ENCODE measurements at regions not wholly inside any gene's neighbourhood (a gene's known extent, or its start where the extent isn't known, plus 50 kb on each side); places are given as distances from the start of the nearest gene placed in this dataset.

- Histone ChIP-seq H3K4me3 (no peak overlapping the region), H3K4me1 (ENCODE audit: low read depth) (no peaks in the 10 kb centered on the region), H3K9me3 (no peaks in the 10 kb centered on the region), H3K36me3 (ENCODE audit: low read depth) (no peaks in the 10 kb centered on the region)
- intact Hi-C loops (cut with DNase I, micrococcal nuclease), result no loop called here
- DNase-seq (no peak), ATAC-seq (no peak)
- no peak for TF ChIP-seq CTCF (IDR thresholded peaks at IDR 0.05)
These were observed 75.2 kb upstream of the CPEB4 start for GRCh38 chr5:173812811-173813550.

- ATAC-seq (no peak), DNase-seq (no peak)
- no peaks in the 10 kb centered on the region for H3K4me1 ChIP-seq (ENCODE audit: low read depth)
- no peak overlapping the region for H3K4me3 ChIP-seq
- no peak for TF ChIP-seq CTCF (IDR thresholded peaks at IDR 0.05)
- H3K36me3 ChIP-seq (ENCODE audit: low read depth), result no peaks in the 10 kb centered on the region
- H3K9me3 ChIP-seq, result no peaks in the 10 kb centered on the region
- intact Hi-C loops (cut with DNase I, micrococcal nuclease), result no loop called here
These were observed 74.1 kb upstream of the CPEB4 start for GRCh38 chr5:173814053-173814452.

GRCh38 chr5:173815571-173815970 lies 72.6 kb upstream of the CPEB4 start:
- TF ChIP-seq CTCF (IDR thresholded peaks at IDR 0.05), result no peak
- Histone ChIP-seq H3K4me1 (ENCODE audit: low read depth) (no peaks in the 10 kb centered on the region), H3K9me3 (no peaks in the 10 kb centered on the region), H3K36me3 (ENCODE audit: low read depth) (no peaks in the 10 kb centered on the region), H3K4me3 (no peak overlapping the region)
- intact Hi-C loops (cut with DNase I, micrococcal nuclease), result no loop called here
- no peak for DNase-seq
- ATAC-seq, result no peak

- H3K9me3 ChIP-seq, result no peaks in the 10 kb centered on the region
These were observed 71.4 kb upstream of the CPEB4 start for GRCh38 chr5:173816728-173817127.

GRCh38 chr5:173817561-173817960 lies 70.6 kb upstream of the CPEB4 start:
- Histone ChIP-seq H3K4me3 (no peak overlapping the region), H3K36me3 (ENCODE audit: low read depth) (no peaks in the 10 kb centered on the region), H3K4me1 (ENCODE audit: low read depth) (peaks cover 4% of the 10 kb centered on the region), H3K9me3 (no peaks in the 10 kb centered on the region)
- DNase-seq (no peak), ATAC-seq (no peak)
- intact Hi-C loops (cut with DNase I, micrococcal nuclease), result no loop called here
- TF ChIP-seq CTCF (IDR thresholded peaks at IDR 0.05), result no peak

More at GRCh38 chr5:173816728-173817127, 71.4 kb upstream of the CPEB4 start:
- TF ChIP-seq CTCF (IDR thresholded peaks at IDR 0.05), result no peak
- intact Hi-C loops (cut with DNase I, micrococcal nuclease), result no loop called here
- ATAC-seq (no peak), DNase-seq (no peak)
- H3K36me3 ChIP-seq (ENCODE audit: low read depth), result no peaks in the 10 kb centered on the region
- H3K4me3 ChIP-seq, result no peak overlapping the region
- peaks cover 4% of the 10 kb centered on the region for H3K4me1 ChIP-seq (ENCODE audit: low read depth)
